WTC11 (cell line): ENCODE measurements at regions not wholly inside any gene's neighbourhood (a gene's known extent, or its start where the extent isn't known, plus 50 kb on each side); places are given as distances from the start of the nearest gene placed in this dataset.

Experiments used
- ATAC-seq: fragments of 200-7000 bp; cut with Tn5 transposase; 2 replicates; pipeline ENCODE4 v1.10.0; 2021; ENCODE audit warnings: mild to moderate bottlenecking, moderate library complexity
- CTCF ChIA-PET: fragments of 300-600 bp; sonication (Branson Sonifier 250); formaldehyde crosslinking; loops from one replicate; lab custom pipeline; 2021; ENCODE audit warnings: antibody characterized with exemption; lab: Charles Lee
- POLR2A ChIA-PET: fragments of 350-600 bp; sonication (Branson Sonifier 250); formaldehyde crosslinking; loops from one replicate; lab custom pipeline; 2021; ENCODE audit warnings: antibody characterized with exemption; lab: Charles Lee
- DNase-seq: peaks from one replicate; pipeline ENCODE4 v3.0.0; 2021; ENCODE audit warnings: low spot score
- H3K27ac Mint-ChIP-seq: 2 replicates; pipeline ENCODE4 v1.8.0; 2021; ENCODE audit warnings: mixed read lengths
- H3K27me3 Mint-ChIP-seq: 2 replicates; pipeline ENCODE4 v1.8.0; 2021; ENCODE audit warnings: low read depth, mild to moderate bottlenecking, moderate library complexity, mixed read lengths
- H3K36me3 Mint-ChIP-seq: 2 replicates; pipeline ENCODE4 v1.8.0; 2021; ENCODE audit warnings: mixed read lengths
- H3K4me1 Mint-ChIP-seq: 2 replicates; pipeline ENCODE4 v1.8.0; 2022; ENCODE audit warnings: mixed read lengths
- H3K4me3 Mint-ChIP-seq: 2 replicates; pipeline ENCODE4 v1.8.0; 2021; ENCODE audit warnings: mild to moderate bottlenecking, moderate library complexity, mixed read lengths
- H3K9me3 Mint-ChIP-seq: 2 replicates; pipeline ENCODE4 v1.8.0; 2021; ENCODE audit warnings: mixed read lengths
- ARID4B ChIP-seq: sonication (generic); formaldehyde crosslinking; IDR thresholded peaks from 2 replicates; pipeline ENCODE4 v1.8.0; 2023; ENCODE audit warnings: missing genetic modification reagents, mild to moderate bottlenecking, borderline replicate concordance
- GABPB1 ChIP-seq: sonication (generic); formaldehyde crosslinking; IDR thresholded peaks from 2 replicates; pipeline ENCODE4 v1.8.1; 2023; ENCODE audit warnings: mild to moderate bottlenecking, missing genetic modification reagents
- GRHL2 ChIP-seq: fragments of 250-450 bp; sonication (Bioruptor Pico); IDR thresholded peaks from 2 replicates; pipeline ENCODE4 v1.8.0; 2022; ENCODE audit warnings: mild to moderate bottlenecking, moderate library complexity; ENCODE audit not compliant: insufficient replicate concordance, severe bottlenecking
- IRF1 ChIP-seq: sonication (generic); formaldehyde crosslinking; IDR thresholded peaks from 2 replicates; pipeline ENCODE4 v1.8.0; 2023; ENCODE audit warnings: missing genetic modification reagents
- NR3C1 ChIP-seq: sonication (generic); formaldehyde crosslinking; conservative IDR thresholded peaks from 2 replicates; pipeline ENCODE4 v1.8.1; 2023; ENCODE audit warnings: low read depth, mild to moderate bottlenecking, missing genetic modification reagents
- PRRX2 ChIP-seq: fragments of 250-450 bp; sonication (Bioruptor Pico); IDR thresholded peaks from 2 replicates; pipeline ENCODE4 v1.8.0; 2021; ENCODE audit warnings: mild to moderate bottlenecking
- SMAD4 ChIP-seq: sonication (generic); formaldehyde crosslinking; IDR thresholded peaks from 2 replicates; pipeline ENCODE4 v1.8.0; 2022; ENCODE audit warnings: mild to moderate bottlenecking, missing genetic modification reagents
- USF1 ChIP-seq: sonication (generic); formaldehyde crosslinking; IDR thresholded peaks from 2 replicates; pipeline ENCODE4 v1.8.0; 2022; ENCODE audit warnings: mild to moderate bottlenecking, missing genetic modification reagents
- USF2 ChIP-seq: sonication (generic); formaldehyde crosslinking; IDR thresholded peaks from 2 replicates; pipeline ENCODE4 v1.8.1; 2023; ENCODE audit warnings: mild to moderate bottlenecking, missing genetic modification reagents, moderate library complexity
- ZNF121 ChIP-seq: sonication (generic); formaldehyde crosslinking; IDR thresholded peaks from 2 replicates; pipeline ENCODE4 v1.8.0; 2023; ENCODE audit warnings: missing genetic modification reagents
- ZNF263 ChIP-seq: sonication (generic); formaldehyde crosslinking; IDR thresholded peaks from 2 replicates; pipeline ENCODE4 v1.8.1; 2022; ENCODE audit warnings: low read depth, mild to moderate bottlenecking, moderate library complexity, missing genetic modification reagents
- ZNF281 ChIP-seq: sonication (generic); formaldehyde crosslinking; IDR thresholded peaks from 2 replicates; pipeline ENCODE4 v1.8.0; 2023; ENCODE audit warnings: mild to moderate bottlenecking, missing genetic modification reagents
- ZNF396 ChIP-seq: fragments of 250-450 bp; sonication (Bioruptor Pico); IDR thresholded peaks from 2 replicates; pipeline ENCODE4 v1.8.0; 2021; ENCODE audit warnings: mild to moderate bottlenecking, moderate library complexity, borderline replicate concordance
- TF ChIP-seq, protein P1 (sequence below): sonication (generic); formaldehyde crosslinking; IDR thresholded peaks from 2 replicates; pipeline ENCODE4 v1.8.1; 2022; ENCODE audit warnings: low read depth, missing genetic modification reagents, borderline replicate concordance
- TF ChIP-seq, protein P2 (sequence below): sonication (generic); formaldehyde crosslinking; IDR thresholded peaks from 2 replicates; pipeline ENCODE4 v1.8.1; 2022; ENCODE audit warnings: mild to moderate bottlenecking, missing genetic modification reagents, moderate library complexity, borderline replicate concordance
- TF ChIP-seq, protein P3 (sequence below): fragments of 250-450 bp; sonication (Bioruptor Pico); IDR thresholded peaks from 2 replicates; pipeline ENCODE4 v1.9.0; 2021; ENCODE audit warnings: mild to moderate bottlenecking
- TF ChIP-seq, protein P4 (sequence below): fragments of 250-450 bp; sonication (Bioruptor Pico); IDR thresholded peaks from 2 replicates; pipeline ENCODE4 v1.9.0; 2021; ENCODE audit warnings: moderate library complexity, mild to moderate bottlenecking, inconsistent platforms, borderline replicate concordance

DNA sequence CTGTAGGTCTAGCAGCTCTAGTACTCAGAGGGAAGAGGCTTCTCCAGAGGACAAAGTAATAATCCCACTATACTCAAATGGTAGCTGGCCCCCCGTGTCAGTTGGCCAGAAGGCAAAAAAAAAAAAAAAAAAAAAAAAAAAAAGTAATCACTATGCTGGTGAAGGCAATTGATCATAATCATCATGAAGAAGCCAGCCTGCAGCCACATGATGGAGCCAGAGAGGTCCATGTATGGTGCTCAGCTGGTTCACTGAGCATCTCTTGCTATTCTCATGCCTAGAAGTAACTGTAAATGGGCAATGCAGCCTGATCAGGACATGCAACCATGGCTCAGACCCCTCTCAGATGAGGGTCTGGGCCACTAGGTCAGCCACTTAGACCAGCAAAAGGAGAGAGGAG lies 378.8 kb downstream of the MED13L start:
- ATAC-seq (no peak), DNase-seq (no peak)
- Mint-ChIP-seq H3K4me1 (no peaks in the 10 kb centered on the region), H3K36me3 (no peaks in the 10 kb centered on the region), H3K4me3 (no peak overlapping the region), H3K27me3 (peaks cover 2% of the 10 kb centered on the region; the same call in 1 of the 2 replicates), H3K27ac (no peak overlapping the region), H3K9me3 (peaks cover 28% of the 10 kb centered on the region)
- TF ChIP-seq GABPB1 (CRISPR knock-in tag) (no peak), PRRX2 (CRISPR knock-in tag) (no peak), SMAD4 (no peak), IRF1 (CRISPR knock-in tag) (no peak), GRHL2 (CRISPR knock-in tag) (no peak), USF1 (CRISPR knock-in tag) (no peak), ARID4B (CRISPR knock-in tag) (no peak), USF2 (no peak), ZNF121 (no peak)
- TF ChIP-seq, protein P1, sequence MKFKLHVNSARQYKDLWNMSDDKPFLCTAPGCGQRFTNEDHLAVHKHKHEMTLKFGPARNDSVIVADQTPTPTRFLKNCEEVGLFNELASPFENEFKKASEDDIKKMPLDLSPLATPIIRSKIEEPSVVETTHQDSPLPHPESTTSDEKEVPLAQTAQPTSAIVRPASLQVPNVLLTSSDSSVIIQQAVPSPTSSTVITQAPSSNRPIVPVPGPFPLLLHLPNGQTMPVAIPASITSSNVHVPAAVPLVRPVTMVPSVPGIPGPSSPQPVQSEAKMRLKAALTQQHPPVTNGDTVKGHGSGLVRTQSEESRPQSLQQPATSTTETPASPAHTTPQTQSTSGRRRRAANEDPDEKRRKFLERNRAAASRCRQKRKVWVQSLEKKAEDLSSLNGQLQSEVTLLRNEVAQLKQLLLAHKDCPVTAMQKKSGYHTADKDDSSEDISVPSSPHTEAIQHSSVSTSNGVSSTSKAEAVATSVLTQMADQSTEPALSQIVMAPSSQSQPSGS (CRISPR knock-in tag) = no peak
- TF ChIP-seq, protein P2, sequence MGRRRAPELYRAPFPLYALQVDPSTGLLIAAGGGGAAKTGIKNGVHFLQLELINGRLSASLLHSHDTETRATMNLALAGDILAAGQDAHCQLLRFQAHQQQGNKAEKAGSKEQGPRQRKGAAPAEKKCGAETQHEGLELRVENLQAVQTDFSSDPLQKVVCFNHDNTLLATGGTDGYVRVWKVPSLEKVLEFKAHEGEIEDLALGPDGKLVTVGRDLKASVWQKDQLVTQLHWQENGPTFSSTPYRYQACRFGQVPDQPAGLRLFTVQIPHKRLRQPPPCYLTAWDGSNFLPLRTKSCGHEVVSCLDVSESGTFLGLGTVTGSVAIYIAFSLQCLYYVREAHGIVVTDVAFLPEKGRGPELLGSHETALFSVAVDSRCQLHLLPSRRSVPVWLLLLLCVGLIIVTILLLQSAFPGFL (CRISPR knock-in tag) = no peak
- ChIA-PET CTCF (interaction anchor here (0.7 to 2.0 kb wide), 3 partner anchors 10 to 441 kb away, joined by 3 to 5 read pairs (median 3); no protein-coding TSS in a partner anchor), POLR2A (no interaction called here)

DNA sequence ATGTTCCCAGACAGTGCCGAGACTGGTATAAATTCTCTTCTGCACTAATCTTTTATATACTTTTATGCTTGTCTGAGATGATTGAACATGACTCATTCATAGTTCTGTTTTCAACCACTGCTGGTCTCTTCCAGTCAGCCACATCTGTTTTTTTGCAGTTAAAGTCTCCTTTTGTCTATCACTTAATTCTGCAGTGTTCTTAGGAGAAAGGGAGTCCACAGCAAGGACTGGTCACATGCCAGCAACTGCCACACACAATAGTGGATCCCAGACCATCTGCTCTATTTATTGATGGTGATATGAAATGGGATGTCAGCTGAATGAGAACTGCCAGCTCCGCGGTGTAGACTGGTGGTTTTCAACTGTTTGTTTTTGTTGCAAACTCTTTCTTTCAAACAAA lies 379.8 kb downstream of the MED13L start:
- ATAC-seq = no peak
- Mint-ChIP-seq H3K27me3 (peaks cover 2% of the 10 kb centered on the region; the same call in 1 of the 2 replicates), H3K9me3 (peaks cover 21% of the 10 kb centered on the region), H3K36me3 (no peaks in the 10 kb centered on the region), H3K4me1 (peaks cover 5% of the 10 kb centered on the region), H3K4me3 (no peak overlapping the region), H3K27ac (no peak overlapping the region)
- POLR2A ChIA-PET = no interaction called here
- DNase-seq = no peak
- CTCF ChIA-PET = interaction anchor here (2.0 kb wide), 1 partner anchor 31 kb away, joined by 5 read pairs; no protein-coding TSS in a partner anchor
- TF ChIP-seq GABPB1 (CRISPR knock-in tag) (no peak), ZNF281 (no peak), IRF1 (CRISPR knock-in tag) (no peak), SMAD4 (no peak), ZNF263 (no peak), NR3C1 (CRISPR knock-in tag) (no peak), ZNF396 (CRISPR knock-in tag) (no peak)
- TF ChIP-seq, protein P3, sequence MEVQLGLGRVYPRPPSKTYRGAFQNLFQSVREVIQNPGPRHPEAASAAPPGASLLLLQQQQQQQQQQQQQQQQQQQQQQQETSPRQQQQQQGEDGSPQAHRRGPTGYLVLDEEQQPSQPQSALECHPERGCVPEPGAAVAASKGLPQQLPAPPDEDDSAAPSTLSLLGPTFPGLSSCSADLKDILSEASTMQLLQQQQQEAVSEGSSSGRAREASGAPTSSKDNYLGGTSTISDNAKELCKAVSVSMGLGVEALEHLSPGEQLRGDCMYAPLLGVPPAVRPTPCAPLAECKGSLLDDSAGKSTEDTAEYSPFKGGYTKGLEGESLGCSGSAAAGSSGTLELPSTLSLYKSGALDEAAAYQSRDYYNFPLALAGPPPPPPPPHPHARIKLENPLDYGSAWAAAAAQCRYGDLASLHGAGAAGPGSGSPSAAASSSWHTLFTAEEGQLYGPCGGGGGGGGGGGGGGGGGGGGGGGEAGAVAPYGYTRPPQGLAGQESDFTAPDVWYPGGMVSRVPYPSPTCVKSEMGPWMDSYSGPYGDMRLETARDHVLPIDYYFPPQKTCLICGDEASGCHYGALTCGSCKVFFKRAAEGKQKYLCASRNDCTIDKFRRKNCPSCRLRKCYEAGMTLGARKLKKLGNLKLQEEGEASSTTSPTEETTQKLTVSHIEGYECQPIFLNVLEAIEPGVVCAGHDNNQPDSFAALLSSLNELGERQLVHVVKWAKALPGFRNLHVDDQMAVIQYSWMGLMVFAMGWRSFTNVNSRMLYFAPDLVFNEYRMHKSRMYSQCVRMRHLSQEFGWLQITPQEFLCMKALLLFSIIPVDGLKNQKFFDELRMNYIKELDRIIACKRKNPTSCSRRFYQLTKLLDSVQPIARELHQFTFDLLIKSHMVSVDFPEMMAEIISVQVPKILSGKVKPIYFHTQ (CRISPR knock-in tag) = no peak
- TF ChIP-seq, protein P4, sequence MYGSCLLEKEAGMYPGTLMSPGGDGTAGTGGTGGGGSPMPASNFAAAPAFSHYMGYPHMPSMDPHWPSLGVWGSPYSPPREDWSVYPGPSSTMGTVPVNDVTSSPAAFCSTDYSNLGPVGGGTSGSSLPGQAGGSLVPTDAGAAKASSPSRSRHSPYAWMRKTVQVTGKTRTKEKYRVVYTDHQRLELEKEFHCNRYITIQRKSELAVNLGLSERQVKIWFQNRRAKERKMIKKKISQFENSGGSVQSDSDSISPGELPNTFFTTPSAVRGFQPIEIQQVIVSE (CRISPR knock-in tag) = no peak
